Erythroblast (primary cell): ENCODE measurements at regions not wholly inside any gene's neighbourhood (a gene's known extent, or its start where the extent isn't known, plus 50 kb on each side); places are given as distances from the start of the nearest gene placed in this dataset.
"Not testable (repeated sequence)": the region's sequence is repeated elsewhere in the genome, so short reads cannot be mapped to it uniquely, and the experiment has no call there.

ENCODE experiments used
- DNase-seq, 2 experiments: peaks; one replicate each; lab custom pipeline; 2025; lab: John Stamatoyannopoulos, UW
- GATA1 ChIP-seq: IDR thresholded peaks from 2 replicates; pipeline ENCODE4 v1.6.1; 2011; ENCODE audit warnings: low read depth, mild to moderate bottlenecking, control low read depth, low read length, moderate library complexity
- POLR2A ChIP-seq: IDR thresholded peaks from 2 replicates; pipeline ENCODE4 v1.6.1; 2011; ENCODE audit warnings: mild to moderate bottlenecking, low read length

DNA sequence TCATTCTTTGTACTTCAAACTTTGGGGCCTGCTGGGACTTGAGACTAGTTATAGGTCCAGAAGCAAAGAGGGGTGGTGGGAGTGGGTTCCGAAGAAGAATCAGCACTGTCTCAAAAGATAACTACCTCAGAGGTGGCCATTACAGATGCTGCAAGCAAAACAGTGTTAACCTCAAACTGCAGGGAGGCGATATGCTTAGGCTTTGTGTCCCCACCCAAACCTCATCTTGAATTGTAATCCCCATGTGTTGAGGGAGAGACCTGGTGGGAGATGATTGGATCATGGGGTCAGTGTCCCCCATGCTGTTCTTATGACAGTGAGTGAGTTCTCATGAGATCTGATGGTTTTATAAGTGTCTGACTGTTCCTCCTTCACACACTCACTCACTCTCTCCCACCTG, 545.3 kb downstream of the XYLT1 start:
- TF ChIP-seq POLR2A (no peak), GATA1 (no peak)
- no peak for DNase-seq

DNA sequence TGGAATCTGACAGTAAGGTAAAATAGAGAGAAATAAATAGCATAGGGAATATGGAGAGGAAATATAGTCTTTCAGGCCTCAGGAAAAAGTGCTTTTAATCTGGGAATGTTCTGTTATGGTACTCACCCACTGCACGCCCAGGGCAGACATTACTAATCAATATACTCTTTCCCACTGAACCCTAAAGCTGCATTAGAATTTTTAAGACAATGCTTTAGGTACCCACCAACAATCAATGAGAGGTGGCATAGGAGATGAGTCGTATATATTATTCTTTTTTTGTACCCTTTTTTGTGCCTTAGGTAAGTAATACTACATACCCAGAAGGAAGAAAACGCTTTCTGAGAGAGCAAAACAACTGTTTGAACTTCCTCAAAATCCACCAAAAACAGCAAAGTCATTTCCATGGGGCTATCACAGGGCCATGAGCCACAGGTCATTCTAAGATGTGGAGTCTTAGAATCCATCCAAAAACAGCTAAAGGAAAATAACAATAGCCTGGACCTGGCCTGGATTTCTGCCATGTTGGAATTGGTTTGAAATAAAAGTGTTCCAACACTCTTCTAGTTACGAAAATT, 542.1 kb downstream of the XYLT1 start:
- DNase-seq: no peak
- TF ChIP-seq GATA1 (no peak), POLR2A (no peak)

DNA sequence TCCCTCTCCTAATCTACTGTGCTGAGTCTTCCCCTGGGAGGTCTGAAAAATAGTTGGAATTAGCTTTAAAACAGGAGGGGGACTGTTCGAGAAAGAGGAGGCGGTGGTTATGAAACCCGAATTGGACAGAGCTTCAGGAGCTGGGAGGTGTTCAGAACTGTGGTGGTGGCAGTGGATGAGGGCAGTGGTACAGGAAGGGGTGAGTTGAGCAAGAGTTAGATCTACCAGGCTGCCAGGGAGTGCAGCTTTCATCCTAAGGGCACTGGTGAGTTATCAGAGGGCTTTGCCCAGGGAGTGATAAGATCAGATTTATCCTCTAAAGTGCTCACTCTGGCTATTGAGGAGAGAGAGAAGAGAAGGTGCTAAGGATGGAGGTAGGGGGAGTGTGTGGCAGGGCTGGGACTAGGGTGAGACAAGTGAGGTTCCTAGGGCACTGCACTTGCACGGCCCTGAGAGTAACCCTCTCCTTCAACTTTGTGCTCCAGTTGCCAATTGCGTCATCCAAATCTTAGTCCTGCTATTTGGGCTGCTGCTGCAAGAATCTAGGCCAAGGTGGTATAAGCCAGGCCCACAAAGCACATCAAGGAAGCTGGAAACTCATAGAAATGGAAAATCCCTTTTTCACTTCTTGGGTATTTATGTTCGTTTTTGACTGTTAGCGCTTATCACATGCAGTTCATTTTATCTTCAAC, 540.3 kb downstream of the XYLT1 start:
- no peak for TF ChIP-seq POLR2A
- TF ChIP-seq GATA1: no peak
- DNase-seq: no peak

DNA sequence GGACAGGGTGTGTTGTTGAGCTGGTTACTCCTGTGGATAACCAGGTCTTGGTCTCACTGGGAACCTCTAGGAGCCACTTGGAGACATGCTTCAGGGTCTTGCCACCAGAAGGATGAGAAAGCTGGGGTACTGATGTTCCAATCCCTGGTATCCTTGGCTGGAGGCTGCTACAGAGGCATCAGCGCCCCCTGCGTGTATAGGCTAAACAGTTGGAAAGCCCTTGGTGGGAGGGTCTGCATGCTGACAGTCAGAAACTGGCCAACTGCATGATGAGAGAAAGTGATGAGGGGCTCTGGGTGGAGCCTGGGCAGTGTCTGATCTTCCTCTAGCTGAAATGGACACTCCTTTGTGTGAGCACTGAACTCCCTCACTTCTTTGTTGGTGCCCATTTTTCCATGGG, 536.9 kb downstream of the XYLT1 start:
- DNase-seq: no peak

DNA sequence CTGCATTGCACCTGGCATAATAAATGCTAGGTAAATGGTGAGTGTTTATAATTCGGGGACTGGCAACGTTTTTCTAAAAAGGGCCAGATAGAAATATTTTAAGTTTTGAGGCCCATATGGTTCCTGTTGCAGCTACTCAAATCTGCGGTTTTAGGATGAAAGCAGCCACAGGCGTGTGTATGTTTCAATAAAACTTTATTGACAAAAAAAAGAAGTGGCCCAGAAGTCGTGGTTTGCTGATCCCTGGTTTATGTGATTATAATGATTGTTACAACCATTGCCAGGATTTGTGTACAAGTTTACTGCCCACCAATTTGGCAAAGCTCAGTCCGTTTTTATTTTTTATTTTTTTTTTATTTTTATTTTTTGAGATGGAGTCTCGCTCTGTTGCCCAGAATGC, 536.1 kb downstream of the XYLT1 start:
- TF ChIP-seq GATA1 (no peak), POLR2A (no peak)
- no peak for DNase-seq

More for the DNA sequence above, 536.9 kb downstream of the XYLT1 start:
- TF ChIP-seq GATA1: no peak
- no peak for TF ChIP-seq POLR2A

DNA sequence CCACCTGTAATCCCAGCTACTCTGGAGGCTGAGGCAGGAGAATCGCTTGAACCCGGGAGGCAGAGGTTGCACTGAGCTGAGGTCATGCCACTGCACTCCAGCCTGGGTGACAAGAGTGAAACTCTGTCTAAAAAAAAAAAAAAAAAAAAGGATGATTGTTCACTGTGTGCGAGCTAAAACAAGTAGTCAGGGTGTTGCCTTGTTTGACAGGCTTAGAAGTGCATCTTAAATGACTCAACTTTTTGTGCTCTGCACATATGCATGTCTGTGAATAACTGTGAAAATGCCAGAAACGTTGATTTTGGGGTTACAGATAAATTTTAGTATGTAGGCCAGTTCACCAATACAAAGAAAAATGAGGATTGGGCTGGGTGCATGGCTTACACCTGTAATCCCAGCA, 534.9 kb downstream of the XYLT1 start:
- DNase-seq: not testable (repeated sequence)

DNA sequence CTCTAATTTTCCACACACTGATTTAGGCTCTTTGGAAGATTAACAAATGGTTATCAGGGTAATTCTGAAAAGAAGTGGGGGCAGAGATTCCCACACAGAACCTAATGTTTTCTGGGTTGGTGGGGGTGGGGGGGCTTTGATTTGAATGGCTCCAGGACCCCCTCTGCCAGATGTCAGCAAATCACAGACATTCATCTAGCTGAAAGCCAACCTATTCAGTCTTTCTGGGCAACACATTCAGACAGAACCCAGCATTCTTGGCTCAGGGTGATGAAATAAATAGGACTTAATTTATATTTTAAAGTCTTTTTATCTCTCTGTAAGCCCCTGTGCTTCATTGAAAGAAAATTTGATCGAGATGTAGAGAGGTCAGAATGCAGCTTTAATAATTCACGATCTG, 533.2 kb downstream of the XYLT1 start:
- no peak for TF ChIP-seq POLR2A
- no peak for TF ChIP-seq GATA1
- DNase-seq: no peak

DNA sequence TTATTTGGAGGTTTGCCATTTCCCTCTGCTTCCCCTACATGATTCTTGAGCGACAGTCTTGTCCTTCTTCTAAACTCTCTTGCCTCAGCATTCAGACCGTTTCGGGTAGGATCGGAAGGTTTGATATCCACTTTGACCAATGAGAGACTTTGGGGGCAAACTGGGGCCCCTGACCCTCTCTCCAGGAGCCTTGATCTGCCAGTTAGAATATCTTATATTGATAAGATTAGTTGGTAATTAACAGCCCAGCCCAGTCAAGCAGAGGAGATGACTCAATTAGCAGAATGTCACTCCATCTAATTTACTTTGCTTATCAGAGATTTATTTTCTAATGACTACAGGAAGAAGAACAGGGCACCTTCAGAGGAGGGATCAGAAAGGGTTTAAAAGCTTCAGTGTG, 532.8 kb downstream of the XYLT1 start:
- no peak for DNase-seq
- TF ChIP-seq GATA1: no peak
- TF ChIP-seq POLR2A: no peak

DNA sequence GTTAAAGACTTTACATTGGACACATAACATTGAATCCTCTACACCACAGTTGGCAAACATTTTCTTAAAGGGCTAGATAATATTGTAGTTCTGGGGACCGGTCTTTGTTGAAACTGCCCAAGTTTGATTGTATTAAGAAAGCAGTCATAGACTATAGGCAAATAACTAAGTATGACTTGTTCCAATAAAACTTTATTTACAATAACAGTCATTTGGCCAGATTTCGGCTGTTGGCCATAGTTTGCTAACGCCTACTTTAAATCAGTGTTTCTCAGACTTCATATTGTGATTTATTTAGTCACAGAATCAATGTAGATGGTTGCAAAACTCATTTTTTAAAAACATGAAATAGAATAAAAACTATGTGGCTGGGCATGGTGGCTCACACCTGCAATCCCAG, 531.8 kb downstream of the XYLT1 start:
- no peak for DNase-seq

DNA sequence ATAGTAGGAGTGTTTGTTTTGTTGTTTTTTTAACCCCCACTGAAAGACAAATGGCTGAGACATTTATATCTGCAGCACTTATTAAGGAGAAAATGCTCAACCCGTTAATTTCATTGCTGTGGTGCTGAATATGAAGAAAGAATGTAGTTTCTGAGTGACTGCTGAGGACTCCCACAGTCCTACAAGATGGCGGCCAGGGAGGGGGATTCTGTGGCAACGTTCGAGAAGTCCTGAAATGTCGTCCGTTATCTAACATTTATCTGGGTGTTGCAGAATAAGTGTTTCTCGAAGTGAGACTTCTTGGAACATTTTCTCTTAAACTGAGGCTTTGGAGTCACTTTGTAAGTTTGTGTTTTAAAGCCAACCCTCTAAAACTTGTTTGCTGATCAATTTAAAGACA, 530.4 kb downstream of the XYLT1 start:
- no peak for DNase-seq
- TF ChIP-seq GATA1 (no peak), POLR2A (no peak)

More for the DNA sequence above, 531.8 kb downstream of the XYLT1 start:
- TF ChIP-seq POLR2A: no peak
- TF ChIP-seq GATA1: no peak

DNA sequence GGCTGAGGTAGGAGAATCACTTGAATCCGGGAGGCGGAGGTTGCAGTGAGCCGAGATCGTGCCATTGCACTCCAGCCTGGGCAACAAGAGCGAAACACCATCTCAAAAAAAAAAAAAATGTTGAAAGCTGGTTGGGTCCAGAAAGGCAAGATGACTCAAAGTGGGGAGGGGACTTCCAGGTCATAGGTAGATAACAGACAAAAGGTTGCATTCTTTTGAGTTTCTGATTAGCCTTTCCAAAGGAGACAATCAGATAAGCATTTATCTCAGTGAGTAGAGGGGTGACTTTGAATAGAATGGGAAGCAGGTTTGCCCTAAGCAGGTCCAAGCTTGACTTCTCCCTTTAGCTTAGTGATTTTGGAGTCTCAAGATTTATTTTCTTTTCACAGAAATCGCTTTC, 527.9 kb downstream of the XYLT1 start:
- DNase-seq: not testable (repeated sequence)

DNA sequence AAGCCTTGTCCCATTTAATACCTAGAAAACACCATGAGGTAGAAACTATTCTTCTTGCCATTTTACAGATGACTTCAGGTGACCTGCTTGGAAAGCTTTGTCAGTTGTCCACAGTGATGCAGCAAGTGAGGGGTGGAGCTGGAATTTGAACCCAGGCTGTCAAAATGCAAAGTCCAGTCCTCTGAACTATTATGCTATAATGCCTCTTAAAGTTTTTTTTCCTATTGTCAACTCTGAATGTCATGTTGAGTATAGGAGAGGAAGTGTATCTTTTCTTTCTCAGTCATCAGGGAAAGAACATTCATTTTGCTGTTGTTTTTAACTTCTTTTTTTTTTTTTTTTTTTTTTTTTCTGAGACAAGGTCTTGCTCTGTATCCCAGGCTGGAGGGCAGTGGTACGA, 525.6 kb downstream of the XYLT1 start:
- TF ChIP-seq GATA1: no peak
- no peak for TF ChIP-seq POLR2A
- no peak for DNase-seq

DNA sequence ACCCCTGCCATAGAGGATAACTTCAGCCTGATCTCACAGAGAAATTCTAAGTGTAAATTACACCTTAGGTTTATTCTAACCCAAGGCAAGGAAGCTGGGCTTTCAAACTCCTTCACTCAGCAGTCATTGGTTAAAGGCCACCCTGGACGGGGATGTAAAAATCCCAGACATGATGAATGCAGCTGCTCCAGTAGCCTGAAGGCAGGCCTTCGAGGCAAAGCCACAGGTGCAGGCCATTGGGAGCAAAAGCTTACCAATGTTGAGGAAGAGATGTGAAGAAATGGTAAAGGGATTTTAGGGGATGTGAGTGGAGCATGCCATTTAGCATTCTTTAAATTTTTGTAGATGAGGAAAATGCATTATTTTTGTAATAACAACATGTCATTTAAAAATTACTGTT, 514.4 kb downstream of the XYLT1 start:
- TF ChIP-seq POLR2A (no peak), GATA1 (no peak)
- DNase-seq: no peak

DNA sequence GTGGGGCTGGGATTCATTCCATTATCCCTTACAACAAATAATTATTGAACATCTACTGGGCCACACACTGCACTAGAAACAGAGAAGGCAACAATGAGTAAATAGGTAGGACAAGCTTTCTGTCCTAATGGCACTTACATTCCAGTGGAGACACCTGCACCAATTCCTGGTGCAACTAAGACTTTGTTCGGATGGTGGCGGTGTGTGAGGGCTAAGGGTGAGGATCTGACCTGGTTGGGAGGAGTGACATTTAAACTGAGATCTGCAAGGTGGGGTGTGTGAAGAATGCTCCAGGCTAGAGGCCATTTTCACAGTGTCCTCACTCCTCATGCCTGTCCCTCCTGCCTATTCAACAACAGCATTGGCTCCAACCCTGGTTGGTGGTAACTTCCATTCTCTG, 510.0 kb downstream of the XYLT1 start:
- TF ChIP-seq POLR2A: no peak
- no peak for TF ChIP-seq GATA1
- no peak for DNase-seq

DNA sequence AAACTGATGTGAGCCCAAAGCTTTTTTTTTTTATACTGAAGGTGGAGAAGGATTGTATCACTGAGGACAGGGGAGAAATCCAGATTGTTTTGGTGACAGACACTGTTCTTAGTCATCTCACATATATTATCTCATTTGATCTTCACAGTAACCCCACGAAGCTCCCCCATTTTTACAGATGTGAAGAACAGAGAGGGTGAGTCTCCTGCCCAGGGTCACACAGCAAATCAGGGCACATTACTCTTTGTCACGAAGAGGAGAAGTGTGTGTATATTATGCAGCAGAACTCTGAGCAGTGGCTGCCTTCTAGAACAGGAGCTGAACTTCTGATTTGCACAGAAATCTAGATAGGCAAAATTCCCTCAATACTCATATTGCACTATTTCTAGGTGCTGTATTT, 504.3 kb downstream of the XYLT1 start:
- TF ChIP-seq GATA1: no peak
- TF ChIP-seq POLR2A: no peak
- no peak for DNase-seq
